ENCODE measurements at regions not wholly inside any gene's neighbourhood (a gene's known extent, or its start where the extent isn't known, plus 50 kb on each side); places are given as distances from the start of the nearest gene placed in this dataset.

- H3K9me3 ChIP-seq (ENCODE audit: control insufficient read depth in 1 of 2, low read length in 2 of 2) = no peaks in the 10 kb centered on the region
- H3K4me1 ChIP-seq (ENCODE audit: control insufficient read depth in 1 of 2, insufficient read depth in 2 of 2, low read length in 2 of 2) = no peaks in the 10 kb centered on the region
- no peak overlapping the region for H3K4me3 ChIP-seq (ENCODE audit: low read depth in 1 of 2, low read length in 2 of 2)
- no peaks in the 10 kb centered on the region for H3K27me3 ChIP-seq (ENCODE audit: low read depth, low read length)
- H3K36me3 ChIP-seq (ENCODE audit: control insufficient read depth in 1 of 2, insufficient read depth in 2 of 2, low read length in 2 of 2) = no peaks in the 10 kb centered on the region
- no peak overlapping the region for H3K27ac ChIP-seq (ENCODE audit: low read length)
These were observed 52.4 kb upstream of the SPATA13 start for GRCh38 chr13:24107955-24108614.

- H3K4me3 ChIP-seq (ENCODE audit: low read depth in 1 of 2, low read length in 2 of 2) = no peak overlapping the region
- no peak overlapping the region for H3K27ac ChIP-seq (ENCODE audit: low read length)
These were observed 51.9 kb upstream of the SPATA13 start for GRCh38 chr13:24108615-24108965.

DNA sequence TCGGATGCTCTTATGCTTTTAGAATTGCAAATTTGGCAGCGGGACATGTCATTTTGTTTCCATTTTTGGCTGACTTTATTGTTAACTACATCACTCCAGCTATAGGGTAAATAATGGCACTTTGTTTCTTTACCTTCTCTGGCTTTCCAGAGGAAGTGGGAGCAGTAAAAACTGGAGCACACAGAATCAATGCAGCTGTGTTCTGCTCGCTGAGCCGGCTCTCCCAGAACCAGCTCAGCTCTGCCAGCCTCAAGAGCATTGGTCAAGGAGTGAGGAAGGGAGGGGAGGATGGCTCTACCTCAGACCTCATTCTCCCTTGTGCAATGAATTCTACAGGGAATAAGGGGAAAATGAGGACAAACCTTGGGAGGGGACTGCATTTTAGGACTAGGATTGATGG lies 50.5 kb upstream of the SPATA13 start:
- H3K4me3 ChIP-seq (ENCODE audit: low read depth in 1 of 2, low read length in 2 of 2) = no peak overlapping the region
- no peaks in the 10 kb centered on the region for H3K9me3 ChIP-seq (ENCODE audit: control insufficient read depth in 1 of 2, low read length in 2 of 2)
- H3K4me1 ChIP-seq (ENCODE audit: control insufficient read depth in 1 of 2, insufficient read depth in 2 of 2, low read length in 2 of 2) = no peaks in the 10 kb centered on the region
- H3K27me3 ChIP-seq (ENCODE audit: low read depth, low read length) = no peaks in the 10 kb centered on the region
- H3K27ac ChIP-seq (ENCODE audit: low read length) = no peak overlapping the region
- H3K36me3 ChIP-seq (ENCODE audit: control insufficient read depth in 1 of 2, insufficient read depth in 2 of 2, low read length in 2 of 2) = no peaks in the 10 kb centered on the region

More at GRCh38 chr13:24108615-24108965, 51.9 kb upstream of the SPATA13 start:
- Histone ChIP-seq H3K27me3 (ENCODE audit: low read depth, low read length) (no peaks in the 10 kb centered on the region), H3K36me3 (ENCODE audit: control insufficient read depth in 1 of 2, insufficient read depth in 2 of 2, low read length in 2 of 2) (no peaks in the 10 kb centered on the region), H3K9me3 (ENCODE audit: control insufficient read depth in 1 of 2, low read length in 2 of 2) (no peaks in the 10 kb centered on the region), H3K4me1 (ENCODE audit: control insufficient read depth in 1 of 2, insufficient read depth in 2 of 2, low read length in 2 of 2) (no peaks in the 10 kb centered on the region)
